Cardiac muscle cell (in vitro differentiated cells and primary cell): ENCODE measurements at regions not wholly inside any gene's neighbourhood (a gene's known extent, or its start where the extent isn't known, plus 50 kb on each side); places are given as distances from the start of the nearest gene placed in this dataset.

Source experiments
- DNase-seq, 2 donors: peaks; one replicate each; pipeline versions ENCODE4 v3.0.0 to v3.0.0-alpha.2; 2010 to 2017; ENCODE audit warnings: low read depth in 1 of 2, low spot score in 1 of 2
- H3K27ac ChIP-seq: fragments of 200-600 bp; sonication (generic); 2 replicates; pipeline ENCODE4 v1.5.1; 2016
- H3K27me3 ChIP-seq: fragments of 200-600 bp; sonication (generic); 2 replicates; pipeline ENCODE4 v1.6.0; 2016; ENCODE audit warnings: control low read depth
- H3K36me3 ChIP-seq: fragments of 200-600 bp; sonication (generic); 2 replicates; pipeline ENCODE4 v1.5.1; 2016; ENCODE audit warnings: control low read depth
- H3K4me1 ChIP-seq: fragments of 200-600 bp; sonication (generic); 2 replicates; pipeline ENCODE4 v1.8.1; 2017; ENCODE audit warnings: low read depth, mild to moderate bottlenecking, mixed run types
- H3K4me3 ChIP-seq: fragments of 200-600 bp; sonication (generic); 2 replicates; pipeline ENCODE4 v1.5.1; 2016; ENCODE audit warnings: mild to moderate bottlenecking
- H3K9me3 ChIP-seq: fragments of 200-600 bp; sonication (generic); 2 replicates; pipeline ENCODE4 v1.5.1; 2017; ENCODE audit warnings: low read depth, mild to moderate bottlenecking, control low read depth
- TF ChIP-seq, protein P1 (sequence below): IDR thresholded peaks from 2 replicates; pipeline ENCODE4 v1.5.1; 2012; ENCODE audit warnings: low read depth, mild to moderate bottlenecking, low read length

DNA sequence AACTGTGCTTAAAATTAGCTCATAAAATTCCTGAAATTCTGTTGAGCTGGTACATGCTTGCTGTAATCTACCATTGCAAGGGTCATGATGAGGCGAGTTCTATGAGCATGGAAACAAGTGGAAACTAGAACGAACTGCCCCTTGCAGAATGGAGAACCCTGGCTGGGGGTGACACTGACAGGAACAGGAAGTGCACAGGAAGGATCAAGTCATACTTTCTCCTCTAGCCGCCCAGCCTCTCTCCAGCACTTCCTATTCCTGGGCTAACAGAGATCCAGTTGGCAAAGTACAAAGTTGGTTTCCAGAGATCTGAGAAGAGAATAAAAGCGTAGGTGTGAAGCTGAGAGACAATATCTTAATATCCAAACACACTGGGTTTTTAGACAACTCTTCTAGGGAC lies 414.2 kb upstream of the PODXL start:
- H3K27ac ChIP-seq, result no peak overlapping the region
- no peak for DNase-seq
- TF ChIP-seq, protein P1, sequence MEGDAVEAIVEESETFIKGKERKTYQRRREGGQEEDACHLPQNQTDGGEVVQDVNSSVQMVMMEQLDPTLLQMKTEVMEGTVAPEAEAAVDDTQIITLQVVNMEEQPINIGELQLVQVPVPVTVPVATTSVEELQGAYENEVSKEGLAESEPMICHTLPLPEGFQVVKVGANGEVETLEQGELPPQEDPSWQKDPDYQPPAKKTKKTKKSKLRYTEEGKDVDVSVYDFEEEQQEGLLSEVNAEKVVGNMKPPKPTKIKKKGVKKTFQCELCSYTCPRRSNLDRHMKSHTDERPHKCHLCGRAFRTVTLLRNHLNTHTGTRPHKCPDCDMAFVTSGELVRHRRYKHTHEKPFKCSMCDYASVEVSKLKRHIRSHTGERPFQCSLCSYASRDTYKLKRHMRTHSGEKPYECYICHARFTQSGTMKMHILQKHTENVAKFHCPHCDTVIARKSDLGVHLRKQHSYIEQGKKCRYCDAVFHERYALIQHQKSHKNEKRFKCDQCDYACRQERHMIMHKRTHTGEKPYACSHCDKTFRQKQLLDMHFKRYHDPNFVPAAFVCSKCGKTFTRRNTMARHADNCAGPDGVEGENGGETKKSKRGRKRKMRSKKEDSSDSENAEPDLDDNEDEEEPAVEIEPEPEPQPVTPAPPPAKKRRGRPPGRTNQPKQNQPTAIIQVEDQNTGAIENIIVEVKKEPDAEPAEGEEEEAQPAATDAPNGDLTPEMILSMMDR, result no peak
- H3K4me1 ChIP-seq, result no peaks in the 10 kb centered on the region
- no peaks in the 10 kb centered on the region for H3K36me3 ChIP-seq
- H3K27me3 ChIP-seq, result no peaks in the 10 kb centered on the region
- no peak overlapping the region for H3K4me3 ChIP-seq
- no peaks in the 10 kb centered on the region for H3K9me3 ChIP-seq

DNA sequence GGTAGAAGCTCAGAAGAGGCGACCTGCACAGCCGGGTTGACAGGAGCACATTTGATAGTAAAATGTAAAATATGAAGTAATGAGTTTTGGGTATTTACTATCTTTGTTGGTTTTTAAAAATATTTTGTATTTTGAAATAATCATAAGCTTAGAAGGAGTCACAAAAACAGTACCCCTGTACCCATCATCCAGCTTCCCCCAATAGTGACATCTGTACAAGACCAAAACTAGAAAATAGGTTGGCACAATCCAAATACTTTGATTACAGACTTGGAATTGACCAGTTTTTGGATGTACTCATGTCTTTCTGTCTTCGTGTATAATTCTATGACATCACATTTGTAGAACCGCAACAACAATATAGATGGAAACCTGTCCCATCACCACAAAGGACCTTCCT lies 413.1 kb upstream of the PODXL start:
- no peaks in the 10 kb centered on the region for H3K9me3 ChIP-seq
- H3K4me3 ChIP-seq, result no peak overlapping the region
- H3K27ac ChIP-seq, result no peak overlapping the region
- TF ChIP-seq, protein P1, result no peak
- H3K36me3 ChIP-seq, result no peaks in the 10 kb centered on the region
- no peaks in the 10 kb centered on the region for H3K4me1 ChIP-seq
- no peaks in the 10 kb centered on the region for H3K27me3 ChIP-seq
- DNase-seq, result no peak

DNA sequence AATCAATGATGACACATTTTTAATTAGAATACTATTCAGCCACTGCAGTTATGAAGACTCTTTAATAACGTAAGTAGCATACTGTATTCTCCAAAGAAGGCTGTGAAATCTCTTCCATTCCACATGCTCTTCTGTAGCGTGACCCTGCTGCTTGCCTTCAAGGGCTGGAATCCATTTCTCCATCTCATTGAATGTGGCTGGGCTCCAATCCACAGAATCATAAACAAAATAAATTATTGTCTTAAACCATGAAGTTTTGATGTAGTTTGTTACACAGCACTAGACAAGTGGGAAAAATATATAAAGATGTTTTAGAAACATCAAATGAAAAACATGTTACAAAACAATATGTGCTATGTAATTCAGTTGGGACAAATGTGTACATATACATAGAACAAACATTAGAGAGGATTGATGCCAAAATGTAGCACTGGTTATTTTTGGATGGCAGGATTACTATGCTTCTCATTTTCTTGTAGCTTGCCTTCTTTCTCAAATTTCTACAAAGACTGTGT lies 410.8 kb upstream of the PODXL start:
- H3K4me3 ChIP-seq, result no peak overlapping the region
- no peak overlapping the region for H3K27ac ChIP-seq
- TF ChIP-seq, protein P1, result no peak
- H3K9me3 ChIP-seq, result no peaks in the 10 kb centered on the region
- H3K4me1 ChIP-seq, result no peaks in the 10 kb centered on the region
- no peaks in the 10 kb centered on the region for H3K36me3 ChIP-seq
- DNase-seq, result no peak
- no peaks in the 10 kb centered on the region for H3K27me3 ChIP-seq

DNA sequence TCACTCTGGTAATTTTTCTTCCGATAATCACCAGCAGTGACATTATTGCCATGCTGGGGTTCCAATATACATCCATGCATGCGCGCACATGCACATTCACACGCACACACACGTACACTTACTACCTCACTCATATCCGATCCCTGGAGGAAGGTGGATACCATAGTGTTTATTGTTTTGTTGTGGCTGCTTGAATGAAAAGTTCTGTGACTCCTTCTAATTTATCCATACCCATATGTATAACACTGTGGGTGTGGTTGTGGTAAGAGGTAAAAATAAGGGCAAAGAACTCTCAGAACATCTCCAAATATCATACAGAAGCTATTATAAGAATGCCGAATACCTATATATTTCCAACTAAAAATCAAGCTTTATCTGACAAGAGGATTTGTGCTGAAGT lies 407.8 kb upstream of the PODXL start:
- no peaks in the 10 kb centered on the region for H3K36me3 ChIP-seq
- no peak overlapping the region for H3K4me3 ChIP-seq
- H3K27me3 ChIP-seq, result no peaks in the 10 kb centered on the region
- H3K9me3 ChIP-seq, result no peaks in the 10 kb centered on the region
- DNase-seq, result no peak
- TF ChIP-seq, protein P1, result no peak
- H3K4me1 ChIP-seq, result no peaks in the 10 kb centered on the region
- H3K27ac ChIP-seq, result no peak overlapping the region

DNA sequence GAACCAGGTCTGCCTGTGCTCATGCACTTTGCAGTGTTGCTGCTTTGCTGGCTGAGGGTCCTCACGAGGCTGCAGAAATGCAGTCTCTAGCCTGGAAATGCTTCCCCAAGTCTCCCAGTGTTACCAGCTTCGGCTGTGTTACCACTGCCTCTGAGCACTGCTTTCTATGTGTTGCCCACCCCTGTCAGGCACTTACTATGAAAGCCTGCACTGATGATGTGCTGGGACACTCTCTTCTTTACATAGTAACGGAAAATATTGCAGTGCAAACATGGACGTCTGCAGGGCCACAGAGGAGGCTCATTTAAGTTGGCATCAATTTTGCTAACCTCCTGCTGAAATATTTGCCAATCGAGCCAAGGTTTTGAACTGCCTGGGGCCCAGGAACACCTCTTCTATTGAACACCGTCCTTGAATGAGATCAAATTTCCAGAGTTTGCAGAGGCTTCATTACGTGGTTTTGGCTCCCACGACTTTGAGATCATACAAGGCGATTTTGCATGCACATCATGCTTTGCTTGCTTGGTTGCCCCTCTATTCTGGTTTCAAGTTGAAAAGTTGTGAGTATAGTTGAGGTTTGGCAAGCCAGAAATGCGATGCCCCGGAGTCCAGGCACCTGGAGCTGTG lies 404.7 kb upstream of the PODXL start:
- no peak overlapping the region for H3K4me3 ChIP-seq
- no peak for DNase-seq
- no peaks in the 10 kb centered on the region for H3K9me3 ChIP-seq
- no peaks in the 10 kb centered on the region for H3K27me3 ChIP-seq
- no peaks in the 10 kb centered on the region for H3K4me1 ChIP-seq
- H3K27ac ChIP-seq, result no peak overlapping the region
- TF ChIP-seq, protein P1, result no peak
- H3K36me3 ChIP-seq, result no peaks in the 10 kb centered on the region
